NCI-H510A treated with DMSO at 0.1 percent for 48 hours (cell line): ENCODE measurements at regions not wholly inside any gene's neighbourhood (a gene's known extent, or its start where the extent isn't known, plus 50 kb on each side); places are given as distances from the start of the nearest gene placed in this dataset.
"Not testable (repeated sequence)": the region's sequence is repeated elsewhere in the genome, so short reads cannot be mapped to it uniquely, and the experiment has no call there.

ENCODE experiments used
- DNase-seq: peaks from one replicate; lab custom pipeline; 2025; lab: John Stamatoyannopoulos, UW

DNA sequence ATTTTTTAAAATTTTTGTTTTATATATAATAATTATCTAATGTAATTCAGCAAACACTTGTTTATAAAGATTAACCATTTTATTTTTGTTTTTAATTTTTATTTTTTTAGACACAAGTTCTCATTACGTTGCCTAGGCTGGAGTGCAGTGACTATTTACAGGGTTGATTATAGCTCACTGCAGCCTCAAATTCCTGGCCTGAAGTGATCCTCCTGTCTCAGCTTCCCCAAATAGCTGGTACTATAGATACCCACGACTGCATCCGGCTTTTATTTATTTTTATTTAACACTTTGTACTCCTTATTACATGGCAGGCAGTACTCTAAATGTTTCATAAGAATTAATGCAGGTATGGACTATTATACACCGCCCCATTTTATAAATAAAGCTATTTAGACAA, 288.7 kb downstream of the MDFIC start:
- DNase-seq: no peak

DNA sequence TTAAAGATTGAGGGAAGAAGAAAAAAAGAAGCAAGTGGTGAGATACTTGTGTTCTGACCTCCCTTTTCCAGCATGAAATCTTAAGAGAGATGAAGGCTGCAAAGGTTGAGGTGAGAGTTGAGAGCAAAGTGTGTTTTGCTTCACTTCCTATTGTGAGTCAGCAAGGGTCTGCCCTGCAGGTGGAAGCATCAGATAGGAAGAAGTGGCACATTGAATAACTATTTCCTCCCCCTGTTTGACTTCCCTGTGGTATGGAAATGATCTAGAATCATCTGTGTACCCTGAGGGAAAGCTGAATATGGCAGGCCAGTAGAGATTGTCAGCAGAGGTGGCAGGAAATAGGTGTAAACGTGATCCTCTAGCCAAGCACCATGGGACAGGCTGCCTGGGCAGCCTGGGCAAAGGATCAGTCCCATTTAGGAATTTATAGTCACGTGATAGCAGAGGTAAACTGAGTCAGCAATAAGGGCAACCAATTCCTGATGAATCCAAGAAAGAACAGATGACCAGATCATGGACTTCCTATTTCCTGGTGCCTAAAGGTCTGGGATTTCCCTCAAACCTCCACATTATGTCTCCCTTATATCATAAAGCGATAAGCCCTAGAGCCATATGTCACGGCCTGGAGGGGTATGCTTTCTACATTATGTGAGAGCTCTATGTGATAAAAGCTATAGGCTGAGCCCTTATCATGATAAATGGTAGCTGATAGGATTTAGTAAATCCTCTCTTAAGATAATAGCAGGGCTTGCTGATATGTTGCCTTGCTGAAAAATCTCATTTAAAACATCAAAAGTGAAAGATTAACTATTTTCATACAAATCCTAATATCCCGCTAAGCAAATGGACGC, 287.0 kb downstream of the MDFIC start:
- DNase-seq: no peak

DNA sequence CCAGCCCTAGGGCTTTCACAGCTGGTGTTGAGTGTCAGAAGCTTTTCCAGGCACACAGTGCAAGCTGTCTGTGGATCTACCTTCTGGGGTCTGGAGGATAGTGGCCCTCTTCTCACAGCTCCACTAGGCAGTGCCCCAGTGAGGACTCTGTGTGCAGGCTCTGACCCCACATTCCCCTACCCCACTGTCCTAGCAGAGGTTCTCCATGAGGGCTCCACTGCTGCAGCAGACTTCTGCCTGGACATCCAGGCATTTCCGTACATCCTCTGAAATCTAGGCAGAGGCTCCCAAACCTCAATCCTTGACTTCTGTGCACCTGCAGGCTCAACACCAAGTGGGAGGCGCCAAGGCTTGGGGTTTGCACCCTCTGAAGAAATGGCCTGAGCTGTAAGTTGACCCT, 284.5 kb downstream of the MDFIC start:
- DNase-seq: not testable (repeated sequence)

DNA sequence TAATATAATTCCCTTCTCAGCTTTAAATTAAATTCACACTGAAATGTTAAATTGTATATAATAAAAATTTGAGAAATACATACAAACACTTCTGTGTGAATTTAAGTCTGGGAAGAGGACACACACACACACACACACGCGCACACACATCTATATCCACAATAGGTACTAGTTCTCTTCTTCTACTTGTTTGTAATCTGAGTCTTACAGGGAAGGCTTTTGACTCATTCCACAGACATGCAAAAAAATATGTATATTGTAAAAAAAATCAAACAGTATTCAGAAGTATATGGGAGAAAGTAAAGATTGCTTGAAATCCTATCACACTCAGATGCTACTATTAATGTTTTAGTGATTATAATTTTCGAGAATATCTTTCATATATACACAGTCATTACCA, 276.2 kb downstream of the MDFIC start:
- no peak for DNase-seq

- DNase-seq: no peak
These were observed 273.3 kb downstream of the MDFIC start for GRCh38 chr7:115195208-115195607.

DNA sequence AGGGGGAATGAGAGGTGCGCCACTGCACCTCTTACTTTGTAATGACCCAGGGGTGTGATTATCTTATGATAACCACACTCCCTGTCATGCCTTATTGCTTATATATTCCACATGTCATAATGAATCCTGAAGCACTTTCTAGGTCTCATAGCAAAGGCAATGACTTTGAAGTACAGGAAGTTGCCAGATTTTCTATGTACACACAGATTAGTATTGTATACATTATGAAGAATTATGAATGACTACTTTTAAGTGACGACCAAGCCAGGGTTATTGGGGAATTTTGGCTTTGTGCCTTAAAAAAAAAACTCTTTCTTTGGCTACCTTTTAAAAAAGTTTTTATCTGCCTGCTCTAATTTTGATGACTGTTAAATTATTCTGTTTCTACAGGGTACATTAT, 269.6 kb downstream of the MDFIC start:
- DNase-seq: no peak

- DNase-seq: no peak
These were observed 261.6 kb downstream of the MDFIC start for GRCh38 chr7:115183431-115184057.

- no peak for DNase-seq
These were observed 256.9 kb downstream of the MDFIC start for GRCh38 chr7:115178835-115179234.

DNA sequence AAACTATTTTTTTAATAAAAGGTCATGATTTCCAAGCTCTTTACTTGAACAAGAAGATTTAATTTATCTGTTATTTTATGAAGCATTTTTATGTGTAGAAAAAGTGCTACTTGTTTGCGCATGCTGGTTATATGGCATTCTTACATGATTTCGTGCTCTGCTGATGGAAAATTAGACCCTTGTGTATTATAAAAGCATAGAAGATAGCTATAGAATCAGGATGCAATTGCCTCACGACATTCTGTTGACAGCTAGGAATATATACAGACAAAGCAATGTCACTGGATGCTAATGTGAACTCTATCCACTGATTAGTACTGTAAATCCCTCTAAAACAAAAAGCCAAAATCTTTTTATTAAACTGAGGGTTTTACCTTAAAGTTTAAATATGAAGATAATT, 255.9 kb downstream of the MDFIC start:
- DNase-seq: no peak

DNA sequence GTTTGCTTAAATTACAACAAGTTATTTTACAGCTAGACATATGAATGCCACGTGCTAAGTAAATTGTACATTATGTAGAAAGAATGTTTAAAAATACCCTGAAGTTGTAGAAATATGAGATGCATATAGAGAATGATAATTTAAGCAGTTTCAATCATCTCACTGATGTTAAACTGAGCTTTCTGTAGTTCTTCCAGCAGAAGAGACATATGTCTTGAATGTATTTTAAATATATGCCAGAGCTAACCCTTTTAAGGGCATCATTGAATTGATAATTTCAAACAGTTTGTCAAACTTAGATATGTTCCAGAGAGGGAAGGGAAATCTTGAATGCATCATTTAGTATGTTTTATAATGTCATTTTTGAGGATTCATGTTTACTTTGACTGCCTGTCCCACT, 255.2 kb downstream of the MDFIC start:
- no peak for DNase-seq

- not testable (repeated sequence) for DNase-seq
These were observed 250.5 kb downstream of the MDFIC start for GRCh38 chr7:115172397-115172796.

DNA sequence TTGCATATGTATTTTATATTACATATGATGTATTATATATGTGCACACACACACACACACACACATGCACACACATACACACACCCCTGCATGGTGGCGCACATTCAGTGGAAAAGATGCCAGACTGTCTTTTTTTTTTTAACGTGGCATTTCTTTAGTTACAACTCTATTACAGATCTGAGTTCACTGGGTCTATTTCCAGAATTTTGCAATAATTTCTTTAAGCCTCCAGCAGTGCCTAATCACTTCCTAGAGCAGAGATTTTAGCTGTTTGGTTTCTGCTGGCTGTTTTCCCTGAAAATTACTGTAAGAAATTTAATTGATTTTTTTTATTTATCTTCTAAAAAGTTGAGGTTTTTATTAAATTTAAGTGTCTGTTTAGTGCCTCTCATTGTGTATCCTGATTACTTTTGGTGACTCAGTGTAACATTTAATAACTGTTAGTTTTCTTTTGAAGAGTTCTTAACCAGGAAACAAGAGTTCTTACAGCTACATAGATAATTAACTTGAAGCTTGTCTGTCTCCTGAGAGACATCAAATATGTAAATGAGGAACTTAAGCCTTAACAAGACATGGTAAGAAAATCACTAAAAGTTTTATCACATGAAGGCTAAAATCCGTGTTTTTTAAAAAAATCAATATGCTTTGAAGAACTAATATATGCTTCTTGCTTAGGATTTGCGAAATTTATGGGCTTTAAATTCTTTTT, 232.0 kb downstream of the MDFIC start:
- DNase-seq: no peak

DNA sequence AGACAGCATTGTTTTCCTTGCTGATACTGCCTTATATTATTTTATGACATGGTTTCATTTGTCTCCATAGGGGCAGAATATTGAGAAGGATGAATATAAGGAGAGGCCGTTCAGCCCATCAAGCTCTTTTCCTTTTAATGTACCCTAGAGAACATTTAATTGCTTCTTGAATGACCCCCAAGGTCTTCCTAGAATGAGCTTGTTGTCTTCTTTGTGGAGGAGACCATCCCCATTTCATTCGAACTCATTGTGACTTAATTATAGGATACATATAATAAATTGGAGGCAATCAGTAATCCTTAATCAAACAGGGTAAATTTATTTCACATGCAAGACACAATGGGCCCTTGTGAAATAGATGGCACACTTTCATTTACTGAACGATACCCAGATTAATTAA, 231.3 kb downstream of the MDFIC start:
- no peak for DNase-seq

DNA sequence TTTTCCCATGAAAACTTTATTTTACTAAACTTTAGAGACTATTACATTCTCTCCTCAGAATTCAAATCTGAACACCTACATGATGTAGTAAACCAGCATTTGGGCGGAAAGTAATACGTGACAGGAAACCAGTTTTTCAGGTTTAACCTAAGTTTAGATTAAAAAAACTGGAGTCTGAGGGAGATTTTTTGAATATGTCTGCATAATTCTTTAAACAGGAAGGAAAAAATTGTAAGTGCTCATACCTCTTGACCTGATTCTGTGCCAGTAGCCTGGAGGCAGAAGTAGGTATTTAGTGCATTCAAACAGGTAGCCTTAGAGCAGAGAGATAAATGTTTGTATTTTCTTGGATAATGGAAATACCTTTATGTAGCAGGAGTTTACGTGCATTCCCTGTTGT, 224.3 kb downstream of the MDFIC start:
- no peak for DNase-seq

- no peak for DNase-seq
These were observed 223.6 kb downstream of the MDFIC start for GRCh38 chr7:115145512-115145911.

GRCh38 chr7:115137816-115138215, 215.9 kb downstream of the MDFIC start:
- no peak for DNase-seq

DNA sequence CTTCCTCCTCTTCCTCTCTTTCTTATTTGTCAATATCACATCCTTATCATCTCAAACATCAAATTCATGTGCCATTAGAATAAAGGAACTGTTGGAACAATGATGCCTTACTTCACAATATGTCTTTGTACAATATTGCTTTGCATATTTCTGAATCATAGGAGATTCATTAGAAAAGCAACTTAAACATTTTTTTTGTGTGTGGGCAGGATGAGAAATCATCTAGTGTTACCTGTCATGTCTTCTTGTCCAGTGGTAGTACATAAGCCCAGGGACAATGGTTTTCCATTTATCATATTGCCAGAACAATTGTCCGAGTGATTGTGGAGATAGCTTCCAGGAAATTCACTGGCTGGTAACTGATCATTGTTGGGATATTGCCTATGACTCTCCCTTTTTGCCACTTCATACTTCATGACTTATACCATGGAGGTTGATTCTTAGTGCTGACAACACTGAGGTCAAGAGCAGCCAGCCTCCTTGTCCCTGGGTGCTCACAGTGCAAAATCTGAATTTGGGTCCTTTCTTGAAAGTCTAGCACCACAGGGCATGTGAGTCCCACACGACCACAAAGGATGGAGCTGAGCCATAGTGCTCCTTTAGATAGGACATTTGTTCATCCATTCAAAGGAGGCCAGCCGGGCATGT, 215.0 kb downstream of the MDFIC start:
- no peak for DNase-seq

- peak; percentile 29 for DNase-seq
These were observed 214.0 kb downstream of the MDFIC start for GRCh38 chr7:115135769-115136410.

DNA sequence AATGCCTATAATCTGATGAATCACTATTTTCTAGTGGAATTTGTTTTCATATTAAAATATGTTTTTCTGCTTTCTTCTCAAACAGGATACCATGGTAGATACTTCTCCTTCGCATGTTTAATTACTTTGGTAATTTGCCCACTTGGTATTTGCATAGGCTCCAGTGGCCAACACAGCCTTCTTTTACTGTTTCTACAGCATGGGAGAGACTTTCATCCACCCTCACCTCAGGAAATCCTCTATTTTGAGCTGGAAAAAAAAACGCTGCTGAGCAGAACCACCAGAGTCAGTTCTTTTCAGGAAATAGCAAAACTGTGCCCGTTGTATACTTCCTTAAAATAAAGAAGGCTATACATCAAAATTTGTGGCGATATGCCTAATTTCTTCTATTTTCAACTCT, 213.3 kb downstream of the MDFIC start:
- no peak for DNase-seq

- DNase-seq: peak; percentile 79
These were observed 211.4 kb downstream of the MDFIC start for GRCh38 chr7:115133248-115133647.

GRCh38 chr7:115132096-115132495, 210.2 kb downstream of the MDFIC start:
- no peak for DNase-seq

GRCh38 chr7:115128154-115128553, 206.3 kb downstream of the MDFIC start:
- no peak for DNase-seq
